Hippocampal formation (tissue), 2 donors: ENCODE measurements at regions not wholly inside any gene's neighbourhood (a gene's known extent, or its start where the extent isn't known, plus 50 kb on each side); places are given as distances from the start of the nearest gene placed in this dataset.

ENCODE experiments used
- DNase-seq, 2 donors: peaks; one replicate each; lab custom pipeline; 2025; lab: John Stamatoyannopoulos, UW

GRCh38 chr1:164310166-164310565 is 248.8 kb upstream of the PBX1 start:
- DNase-seq, result no peak

- no peak for DNase-seq
Measured at GRCh38 chr1:164311377-164311776, 247.6 kb upstream of the PBX1 start.

DNA sequence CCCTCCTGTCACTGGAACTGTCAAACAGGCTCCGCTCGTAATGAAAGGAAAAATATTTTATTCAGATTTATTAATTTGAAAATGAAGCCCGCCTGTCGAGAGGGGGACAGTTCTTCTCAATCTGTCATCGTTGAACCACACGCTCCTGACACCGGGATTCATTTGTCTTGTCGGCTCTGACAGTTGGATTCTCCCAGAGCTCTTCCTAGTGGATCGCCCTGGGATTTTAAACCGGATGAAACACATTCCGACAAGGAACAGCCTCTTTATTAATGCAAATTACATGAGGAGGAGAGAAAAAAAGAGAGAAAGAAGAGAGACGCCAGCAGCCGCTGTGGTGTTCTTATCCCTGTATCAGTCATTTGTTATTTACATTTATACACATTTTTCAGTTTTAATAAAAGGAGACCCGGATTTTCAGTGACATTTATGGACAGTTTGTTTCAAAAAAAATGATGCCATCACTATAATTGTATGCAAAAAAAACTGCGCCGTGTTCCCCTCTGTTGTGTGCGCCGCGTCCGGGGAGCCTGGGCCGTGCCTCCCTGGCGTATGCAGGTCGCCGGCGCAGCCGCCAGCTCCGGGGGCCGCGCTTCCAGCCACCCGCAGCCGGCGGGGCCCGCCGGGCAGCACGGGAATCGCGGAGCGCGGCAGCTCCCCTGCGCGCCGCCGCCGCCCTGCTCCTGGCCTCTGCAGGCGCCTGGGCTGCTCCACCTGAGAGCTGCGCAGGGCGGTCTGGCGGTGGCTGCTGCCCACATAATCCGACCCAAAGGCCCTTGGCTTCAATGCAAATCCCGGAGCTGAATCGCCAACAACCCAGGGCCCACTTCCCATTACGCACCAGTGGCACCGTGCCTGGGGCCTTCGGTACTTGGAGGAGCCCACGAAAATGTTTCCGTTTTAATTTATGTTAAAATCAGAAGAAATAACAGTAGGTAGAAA is 237.9 kb upstream of the PBX1 start:
- peak; percentile 3 to 9 for DNase-seq

- DNase-seq, result no peak
Measured at GRCh38 chr1:164325786-164326185, 233.2 kb upstream of the PBX1 start.

DNA sequence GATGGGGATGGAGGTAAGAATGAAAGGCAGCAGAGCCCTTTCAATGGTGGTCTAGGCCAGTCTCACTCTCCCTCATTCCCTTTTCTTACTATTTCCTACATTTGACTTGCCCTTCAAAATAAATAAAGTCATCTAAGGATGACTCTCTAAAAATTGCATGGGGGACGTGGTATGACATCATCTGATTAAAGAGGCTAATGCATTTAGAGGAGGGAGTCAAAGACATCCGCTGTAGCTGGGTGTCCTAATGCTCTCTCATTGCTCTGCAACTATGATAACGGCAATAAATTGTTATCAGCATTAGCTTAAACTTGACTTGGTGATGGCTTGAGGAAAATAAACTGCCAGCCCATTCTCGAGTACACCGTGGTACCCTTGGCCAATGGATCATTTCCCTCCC is 225.6 kb upstream of the PBX1 start:
- no peak for DNase-seq

- no peak for DNase-seq
Measured at GRCh38 chr1:164337394-164337793, 221.6 kb upstream of the PBX1 start.

- DNase-seq, result no peak
Measured at GRCh38 chr1:164337885-164338284, 221.1 kb upstream of the PBX1 start.

- DNase-seq, result no peak
Measured at GRCh38 chr1:164343189-164343588, 215.8 kb upstream of the PBX1 start.

DNA sequence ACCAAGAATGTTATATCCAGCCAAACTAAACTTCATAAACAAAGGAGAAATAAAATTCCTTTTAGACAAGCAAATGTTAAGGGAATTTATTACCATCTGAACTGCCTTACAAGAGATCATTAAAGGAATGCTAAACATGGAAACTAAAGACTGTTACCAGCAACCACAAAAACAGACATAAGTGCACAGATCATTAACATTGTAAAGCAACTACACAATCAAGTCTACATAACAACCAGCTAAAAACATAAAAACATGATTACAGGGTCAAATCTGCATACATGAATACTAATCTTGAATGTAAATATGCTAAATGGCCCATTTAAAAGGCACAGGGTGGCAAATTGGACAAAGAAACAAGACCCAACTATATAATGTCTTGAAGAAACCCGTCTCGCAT is 211.0 kb upstream of the PBX1 start:
- no peak for DNase-seq

GRCh38 chr1:164356511-164356910 is 202.5 kb upstream of the PBX1 start:
- DNase-seq, result no peak

- DNase-seq, result no peak
Measured at GRCh38 chr1:164360265-164360664, 198.7 kb upstream of the PBX1 start.

DNA sequence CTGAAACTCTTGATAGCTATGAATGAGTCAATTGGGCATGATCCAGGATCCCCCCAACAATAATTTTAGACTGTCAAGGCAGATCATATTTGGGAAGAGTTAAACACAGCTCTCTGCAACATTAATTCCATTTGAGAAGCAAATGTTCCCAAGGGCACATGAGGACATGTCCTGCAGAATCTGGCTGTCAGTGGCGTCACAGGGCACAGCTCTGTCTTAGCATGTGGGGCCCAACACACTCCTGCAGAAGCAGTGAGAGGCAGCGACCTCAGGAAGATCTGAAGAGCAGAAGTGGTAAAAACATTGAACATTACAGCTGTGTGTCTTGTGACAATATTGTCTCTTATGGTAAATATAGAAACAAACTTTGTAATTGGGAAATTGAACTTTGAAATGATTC is 197.1 kb upstream of the PBX1 start:
- DNase-seq, result no peak

GRCh38 chr1:164363980-164364379 is 195.0 kb upstream of the PBX1 start:
- no peak for DNase-seq

DNA sequence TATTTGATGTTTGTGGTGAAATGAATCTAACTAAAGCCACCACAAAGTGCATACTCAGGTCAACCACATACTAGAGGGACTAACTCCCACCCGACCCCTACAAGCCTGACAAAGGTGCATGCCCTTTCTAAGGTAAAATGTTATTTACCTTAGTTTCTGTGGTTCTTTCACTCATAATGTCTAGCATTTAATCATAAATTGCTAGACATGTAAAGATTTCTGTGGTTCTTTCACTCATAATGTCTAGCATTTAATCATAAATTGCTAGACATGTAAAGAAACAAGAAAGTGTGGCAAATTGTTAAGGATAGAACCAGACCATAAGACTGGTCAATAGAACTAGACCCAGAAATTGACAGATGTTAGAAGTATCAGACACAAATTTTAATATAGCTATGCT is 193.0 kb upstream of the PBX1 start:
- DNase-seq, result no peak

DNA sequence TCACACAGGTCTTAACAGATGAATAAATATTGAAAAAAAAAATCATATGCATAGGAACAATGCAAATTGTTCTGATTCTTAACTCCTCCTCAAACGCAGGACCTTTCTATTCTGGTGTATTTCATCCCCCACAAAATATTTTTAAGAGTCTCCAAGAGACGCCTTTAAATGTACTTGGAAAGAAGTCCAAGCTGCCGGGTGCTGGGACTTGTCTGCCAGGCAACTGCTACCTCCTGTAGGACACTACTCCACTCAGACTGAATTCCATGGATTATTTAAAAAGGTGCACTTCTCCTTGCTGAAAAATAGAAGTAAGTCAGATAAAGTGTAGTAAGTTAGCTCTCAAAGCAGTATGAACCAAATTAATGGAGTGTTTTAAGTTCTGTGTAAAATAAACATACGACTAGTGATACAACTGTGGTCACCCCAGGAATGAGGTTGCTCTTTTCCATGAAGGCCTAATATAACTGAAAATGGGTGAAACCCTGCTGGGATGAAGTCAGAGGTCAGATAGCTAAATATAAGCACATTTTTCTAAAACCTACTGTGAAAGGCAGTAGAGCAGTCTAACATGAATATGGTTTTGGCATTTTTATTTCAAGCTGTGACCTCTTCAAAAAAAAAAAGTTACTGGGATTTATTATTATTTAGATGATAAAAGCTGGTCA is 189.2 kb upstream of the PBX1 start:
- no peak for DNase-seq

DNA sequence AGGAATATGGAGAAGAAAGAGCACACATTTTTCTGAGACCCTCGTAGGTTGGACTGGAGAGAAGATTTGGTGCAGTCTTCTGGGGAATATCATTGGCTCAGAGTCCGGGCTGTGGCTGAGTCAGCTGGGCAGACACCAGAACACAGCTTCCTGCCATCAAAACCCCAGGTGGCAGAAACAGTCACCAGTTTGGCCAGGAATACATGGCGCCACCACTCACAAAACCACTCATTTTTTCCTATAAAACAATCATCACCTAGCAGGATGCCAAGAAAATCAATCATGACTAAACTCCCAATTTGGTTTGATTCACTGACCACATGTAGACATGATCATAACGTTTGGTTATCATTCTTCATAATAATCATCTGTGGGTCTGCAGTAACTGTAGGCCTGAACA is 178.1 kb upstream of the PBX1 start:
- no peak for DNase-seq

GRCh38 chr1:164382384-164382783 is 176.6 kb upstream of the PBX1 start:
- DNase-seq, result no peak

GRCh38 chr1:164384262-164384661 is 174.7 kb upstream of the PBX1 start:
- no peak for DNase-seq

GRCh38 chr1:164417016-164417704 is 141.8 kb upstream of the PBX1 start:
- no peak for DNase-seq

GRCh38 chr1:164423136-164423535 is 135.8 kb upstream of the PBX1 start:
- DNase-seq, result no peak

- DNase-seq, result no peak
Measured at GRCh38 chr1:164433141-164433817, 125.7 kb upstream of the PBX1 start.

DNA sequence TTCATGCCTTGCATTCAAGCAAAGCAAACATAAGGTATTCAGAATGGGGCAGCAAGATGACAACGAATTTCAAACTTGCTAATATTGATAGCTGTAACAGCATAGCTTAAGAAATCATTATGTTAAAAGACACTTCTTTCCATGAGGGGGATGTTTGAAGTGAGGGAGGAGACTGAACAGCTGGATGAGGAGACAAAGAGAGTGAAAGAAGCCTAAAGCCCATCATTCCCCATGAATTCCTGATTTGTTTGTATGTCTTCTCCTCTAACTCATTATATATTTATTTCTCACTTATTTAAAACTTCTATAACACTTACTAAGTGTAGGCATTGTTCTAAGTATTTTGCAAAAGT is 125.2 kb upstream of the PBX1 start:
- DNase-seq, result no peak
